Omental fat pad (tissue), 3 donors: ENCODE measurements at regions not wholly inside any gene's neighbourhood (a gene's known extent, or its start where the extent isn't known, plus 50 kb on each side); places are given as distances from the start of the nearest gene placed in this dataset.
"Not testable (repeated sequence)": the region's sequence is repeated elsewhere in the genome, so short reads cannot be mapped to it uniquely, and the experiment has no call there.

Source experiments
- ATAC-seq: fragments of 150-250 bp; one replicate; pipeline ENCODE4 v1.9.1; 2016; ENCODE audit warnings: mild to moderate bottlenecking, moderate library complexity; ENCODE audit not compliant: low FRiP score
- DNase-seq: peaks from one replicate; pipeline ENCODE4 v3.0.0-alpha.2; 2019; ENCODE audit warnings: low spot score
- CTCF ChIP-seq, 3 donors: fragments of 450-650 bp; IDR thresholded peaks; one replicate each; pipeline ENCODE4 v1.5.1; 2016 to 2017; ENCODE audit warnings: antibody characterized with exemption in 3 of 3, mild to moderate bottlenecking in 3 of 3, moderate library complexity in 2 of 3

GRCh38 chr16:7805686-7806396, 473.2 kb downstream of the RBFOX1 start:
- ATAC-seq (no peak), DNase-seq (no peak)
- TF ChIP-seq CTCF (IDR thresholded peaks at IDR 0.05) = no peak

GRCh38 chr16:7804635-7805195, 472.1 kb downstream of the RBFOX1 start:
- no peak for ATAC-seq

GRCh38 chr16:7792346-7792745, 459.7 kb downstream of the RBFOX1 start:
- no peak for ATAC-seq
- no peak for TF ChIP-seq CTCF (IDR thresholded peaks at IDR 0.05)
- DNase-seq = no peak

More at GRCh38 chr16:7804635-7805195, 472.1 kb downstream of the RBFOX1 start:
- TF ChIP-seq CTCF (IDR thresholded peaks at IDR 0.05) = no peak
- no peak for DNase-seq

- ATAC-seq = no peak
- no peak for DNase-seq
- no peak for TF ChIP-seq CTCF (IDR thresholded peaks at IDR 0.05)
Observed at GRCh38 chr16:7791028-7791590, 458.5 kb downstream of the RBFOX1 start.

DNA sequence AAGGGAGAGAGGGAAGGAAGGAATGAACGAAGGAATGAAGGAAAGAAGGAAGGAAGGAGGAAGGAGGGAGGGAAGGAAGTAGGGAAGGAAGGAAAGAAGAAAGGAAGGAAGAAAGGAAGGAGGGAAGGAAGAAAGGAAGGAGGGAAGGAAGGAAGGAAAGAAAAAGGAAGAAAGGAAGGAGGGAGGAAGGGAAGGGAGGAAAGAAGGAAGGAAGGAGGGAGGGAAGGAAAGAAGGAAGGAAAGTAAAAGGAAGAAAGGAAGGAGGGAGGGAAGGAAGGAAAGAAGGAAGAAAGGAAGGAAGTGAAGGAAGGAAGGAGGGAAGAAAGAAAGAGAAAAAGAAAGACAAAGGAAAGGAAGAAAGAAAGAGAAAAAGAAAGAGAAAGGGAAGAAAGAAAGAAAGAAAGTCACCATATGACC, 442.4 kb downstream of the RBFOX1 start:
- ATAC-seq (no peak), DNase-seq (no peak)
- no peak for TF ChIP-seq CTCF (IDR thresholded peaks at IDR 0.05)

- no peak for DNase-seq
- ATAC-seq = no peak
- no peak for TF ChIP-seq CTCF (IDR thresholded peaks at IDR 0.05)
Observed at GRCh38 chr16:7772722-7773121, 440.1 kb downstream of the RBFOX1 start.

- DNase-seq, ATAC-seq: not testable (repeated sequence)
Observed at GRCh38 chr16:7769091-7769490, 436.4 kb downstream of the RBFOX1 start.
